Fibroblast of skin of left quadriceps (primary cell): ENCODE measurements at regions not wholly inside any gene's neighbourhood (a gene's known extent, or its start where the extent isn't known, plus 50 kb on each side); places are given as distances from the start of the nearest gene placed in this dataset.
A peak's percentile ranks its signal among the peaks of the same experiment; 100 is the strongest.

Experiments
- DNase-seq, 2 experiments: peaks; one replicate each; pipeline ENCODE4 v3.0.0-alpha.2; 2013; ENCODE audit warnings: low read depth in 2 of 2

- no peak for DNase-seq
These were observed 75.8 kb upstream of the ZFP64 start for GRCh38 chr20:52267418-52267817.

DNA sequence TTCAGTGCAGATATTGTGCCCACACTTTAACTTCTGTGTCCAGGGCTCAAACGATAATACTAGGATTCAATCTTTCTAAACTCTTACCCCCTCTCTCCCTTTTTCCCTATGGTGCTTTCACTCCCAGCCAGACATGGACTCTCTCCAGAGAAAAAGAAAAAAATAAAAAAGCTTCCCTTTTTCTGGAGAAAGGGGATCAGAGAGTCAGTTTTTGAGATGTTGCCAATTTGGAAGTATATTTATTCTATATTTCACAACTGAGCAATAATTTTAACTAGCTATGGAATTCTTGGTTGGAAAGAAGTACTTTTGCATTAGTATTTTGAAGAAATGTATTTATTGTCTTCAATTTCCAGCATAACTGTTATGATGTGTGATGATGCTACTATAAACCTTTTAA is 72.2 kb upstream of the ZFP64 start:
- no peak for DNase-seq

GRCh38 chr20:52261792-52262191 is 70.2 kb upstream of the ZFP64 start:
- no peak for DNase-seq

DNA sequence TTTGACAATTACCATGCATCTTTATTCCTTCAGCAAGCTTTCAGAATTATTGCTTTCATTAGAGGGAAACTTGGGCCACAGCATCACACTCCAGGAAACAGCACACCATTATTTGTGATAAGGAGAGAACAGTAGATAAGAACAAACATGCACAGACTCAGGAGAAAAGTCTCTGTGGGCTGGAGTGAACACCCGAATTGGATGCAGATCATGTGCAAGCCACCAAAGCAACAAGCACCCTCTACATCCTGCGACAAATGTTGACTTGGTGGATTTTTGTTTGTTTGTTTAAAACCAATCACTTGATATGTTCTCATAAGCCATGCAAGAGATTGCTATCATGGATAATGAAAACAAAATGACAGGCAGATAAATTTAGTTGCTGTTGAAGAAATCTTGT is 67.7 kb upstream of the ZFP64 start:
- no peak for DNase-seq

- no peak for DNase-seq
These were observed 64.9 kb upstream of the ZFP64 start for GRCh38 chr20:52256454-52256853.

- no peak for DNase-seq
These were observed 61.1 kb upstream of the ZFP64 start for GRCh38 chr20:52252664-52253063.

DNA sequence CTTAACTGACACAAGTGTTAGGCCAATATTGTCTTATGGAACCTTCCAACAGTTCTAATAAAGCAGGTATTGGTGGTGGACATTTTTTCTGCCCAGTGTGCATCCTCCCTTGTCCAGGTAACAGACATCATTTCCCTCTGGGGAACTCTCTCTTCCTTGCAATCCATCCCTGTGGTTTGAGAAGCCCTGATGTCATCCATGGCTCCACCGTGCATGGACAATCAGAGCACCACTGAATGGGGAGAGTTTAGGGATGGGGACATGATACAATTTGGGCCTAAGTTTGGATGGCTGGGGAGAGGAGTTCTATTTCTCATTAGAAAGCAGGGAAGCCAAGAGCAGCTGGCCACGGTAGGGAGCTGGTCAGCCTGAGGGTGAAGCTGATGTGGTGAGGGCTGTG is 60.2 kb upstream of the ZFP64 start:
- no peak for DNase-seq

- DNase-seq: no peak
These were observed 59.6 kb upstream of the ZFP64 start for GRCh38 chr20:52251136-52251700.

DNA sequence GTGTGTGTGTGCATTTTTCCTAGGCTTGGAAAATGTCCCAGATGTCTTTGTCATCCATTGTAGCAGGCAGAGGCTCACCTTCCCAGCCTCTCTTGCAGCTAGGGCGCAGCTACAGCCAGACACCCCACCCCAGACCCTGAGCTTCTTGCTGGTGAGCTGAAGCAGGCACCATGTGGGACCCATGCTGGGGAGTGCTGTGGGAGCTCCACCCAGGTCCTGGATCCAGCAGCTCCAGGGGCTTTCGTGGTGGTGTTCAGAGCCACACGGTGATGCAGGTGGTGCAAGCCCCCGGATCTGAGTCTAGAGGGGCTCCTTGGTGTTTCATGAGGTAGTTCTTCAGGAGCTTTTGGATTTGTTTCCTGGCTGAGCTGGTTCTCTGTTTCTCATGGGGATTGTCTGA is 56.0 kb upstream of the ZFP64 start:
- DNase-seq: no peak

DNA sequence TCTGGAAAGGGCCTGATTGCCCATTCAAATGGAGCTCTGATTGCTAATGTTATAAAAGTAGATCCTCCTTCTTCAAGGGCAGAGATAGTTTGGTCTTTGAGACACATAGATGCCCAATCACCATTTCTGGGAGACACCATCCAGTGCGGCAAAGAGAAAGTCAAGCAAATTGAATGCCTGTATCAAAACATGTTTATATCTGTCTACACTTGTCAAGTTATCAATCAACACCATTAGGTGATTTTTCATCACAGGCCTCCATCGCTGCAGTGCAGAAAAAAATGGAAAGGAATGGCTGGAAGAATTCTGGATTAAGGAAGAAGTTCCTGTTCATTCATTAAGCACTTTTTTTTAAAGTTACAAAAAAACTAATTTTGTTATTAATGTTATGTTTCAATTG is 54.8 kb upstream of the ZFP64 start:
- DNase-seq: no peak

GRCh38 chr20:52244702-52245101 is 53.1 kb upstream of the ZFP64 start:
- no peak for DNase-seq

- peak; percentile 14 to 33 for DNase-seq
These were observed 51.0 kb upstream of the ZFP64 start for GRCh38 chr20:52242237-52243230.
